Loucy (cell line): ENCODE measurements at regions not wholly inside any gene's neighbourhood (a gene's known extent, or its start where the extent isn't known, plus 50 kb on each side); places are given as distances from the start of the nearest gene placed in this dataset.

ENCODE experiments used
- EZH2phosphoT487 ChIP-seq: fragments of 200-600 bp; IDR thresholded peaks from 2 replicates; pipeline ENCODE4 v1.6.1; 2018; ENCODE audit warnings: antibody characterized with exemption, mild to moderate bottlenecking, moderate library complexity, borderline replicate concordance
- TF ChIP-seq, protein P1 (sequence below): fragments of 200-600 bp; sonication (generic); conservative IDR thresholded peaks from 2 replicates; pipeline ENCODE4 v1.5.1; 2014; ENCODE audit warnings: mild to moderate bottlenecking, antibody characterized with exemption, low read length

DNA sequence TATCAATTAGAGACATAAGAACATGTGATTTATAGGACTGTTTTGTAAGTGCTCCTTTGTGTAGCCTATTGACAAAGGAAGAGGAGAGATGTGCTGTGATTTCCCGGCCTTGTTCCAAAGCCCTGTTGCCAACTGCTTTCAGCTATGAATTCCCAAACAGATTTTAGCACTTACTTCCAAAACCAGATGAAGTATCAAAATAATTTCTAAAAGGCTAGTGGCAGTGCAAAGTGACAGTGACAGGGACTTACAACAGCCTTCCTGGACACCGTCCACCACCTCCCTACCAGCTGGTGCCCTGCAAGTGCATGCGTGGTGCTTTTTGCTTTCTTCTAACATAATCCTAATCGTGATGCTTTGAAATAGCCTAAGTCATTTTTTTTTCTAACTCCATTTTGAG is 254.1 kb upstream of the ACTBL2 start:
- TF ChIP-seq, protein P1, sequence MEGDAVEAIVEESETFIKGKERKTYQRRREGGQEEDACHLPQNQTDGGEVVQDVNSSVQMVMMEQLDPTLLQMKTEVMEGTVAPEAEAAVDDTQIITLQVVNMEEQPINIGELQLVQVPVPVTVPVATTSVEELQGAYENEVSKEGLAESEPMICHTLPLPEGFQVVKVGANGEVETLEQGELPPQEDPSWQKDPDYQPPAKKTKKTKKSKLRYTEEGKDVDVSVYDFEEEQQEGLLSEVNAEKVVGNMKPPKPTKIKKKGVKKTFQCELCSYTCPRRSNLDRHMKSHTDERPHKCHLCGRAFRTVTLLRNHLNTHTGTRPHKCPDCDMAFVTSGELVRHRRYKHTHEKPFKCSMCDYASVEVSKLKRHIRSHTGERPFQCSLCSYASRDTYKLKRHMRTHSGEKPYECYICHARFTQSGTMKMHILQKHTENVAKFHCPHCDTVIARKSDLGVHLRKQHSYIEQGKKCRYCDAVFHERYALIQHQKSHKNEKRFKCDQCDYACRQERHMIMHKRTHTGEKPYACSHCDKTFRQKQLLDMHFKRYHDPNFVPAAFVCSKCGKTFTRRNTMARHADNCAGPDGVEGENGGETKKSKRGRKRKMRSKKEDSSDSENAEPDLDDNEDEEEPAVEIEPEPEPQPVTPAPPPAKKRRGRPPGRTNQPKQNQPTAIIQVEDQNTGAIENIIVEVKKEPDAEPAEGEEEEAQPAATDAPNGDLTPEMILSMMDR = no peak
- no peak for TF ChIP-seq EZH2phosphoT487
